Brain microvascular endothelial cell (primary cell): ENCODE measurements at regions not wholly inside any gene's neighbourhood (a gene's known extent, or its start where the extent isn't known, plus 50 kb on each side); places are given as distances from the start of the nearest gene placed in this dataset.

ENCODE experiments used
- DNase-seq: peaks from one replicate; pipeline ENCODE4 v3.0.0-alpha.2; 2020
- H3K27ac ChIP-seq: fragments of 250-450 bp; sonication (Bioruptor Pico); 2 replicates; pipeline ENCODE4 v1.5.1; 2020; ENCODE audit warnings: mild to moderate bottlenecking, moderate library complexity
- H3K27me3 ChIP-seq: fragments of 250-450 bp; sonication (Bioruptor Pico); replicated peaks from 2 replicates; pipeline ENCODE4 v1.5.1; 2020; ENCODE audit warnings: mild to moderate bottlenecking
- H3K36me3 ChIP-seq: fragments of 250-450 bp; sonication (Bioruptor Pico); replicated peaks from 2 replicates; pipeline ENCODE4 v1.5.1; 2020; ENCODE audit warnings: mild to moderate bottlenecking
- H3K4me3 ChIP-seq: 2 replicates; pipeline ENCODE4 v1.5.1; 2011; ENCODE audit warnings: low read depth, mild to moderate bottlenecking, control low read depth, low read length, moderate library complexity
- CTCF ChIP-seq: IDR thresholded peaks from 2 replicates; pipeline ENCODE4 v1.5.1; 2011; ENCODE audit warnings: low read depth, mild to moderate bottlenecking, moderate library complexity, low read length, control low read depth, inconsistent platforms; ENCODE audit errors: missing control alignments
- in situ Hi-C: cut with HindIII; loops from 2 replicates; pipeline ENCODE4 v1.10.0; 2017; ENCODE audit warnings: low sequenced_read_pairs, low pct_ligation_motif_present

DNA sequence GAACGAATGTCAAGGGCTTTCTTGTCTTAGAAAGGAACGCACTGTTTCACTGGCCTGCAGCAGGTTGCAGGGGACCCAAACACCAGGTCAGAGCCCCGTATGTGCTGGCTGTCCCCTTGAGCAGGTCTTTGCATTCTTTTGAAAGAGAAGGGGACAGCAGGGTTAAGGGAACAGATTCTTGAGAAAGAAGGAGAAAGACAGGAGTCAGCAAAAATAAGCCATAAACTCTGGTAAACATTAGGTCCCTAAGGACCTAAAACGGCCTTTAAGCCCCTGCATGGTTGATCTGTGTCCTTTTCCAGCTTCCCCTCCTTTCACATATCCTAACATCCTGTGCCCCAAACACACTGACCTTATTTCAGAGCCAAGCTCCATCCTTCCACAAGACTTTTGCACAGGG, 190.8 kb upstream of the ADRA1B start:
- Histone ChIP-seq H3K27ac (no peak overlapping the region), H3K27me3 (no peaks in the 10 kb centered on the region), H3K4me3 (no peak overlapping the region), H3K36me3 (no peaks in the 10 kb centered on the region)
- DNase-seq: no peak
- TF ChIP-seq CTCF: no peak
- in situ Hi-C loops: no loop called here

DNA sequence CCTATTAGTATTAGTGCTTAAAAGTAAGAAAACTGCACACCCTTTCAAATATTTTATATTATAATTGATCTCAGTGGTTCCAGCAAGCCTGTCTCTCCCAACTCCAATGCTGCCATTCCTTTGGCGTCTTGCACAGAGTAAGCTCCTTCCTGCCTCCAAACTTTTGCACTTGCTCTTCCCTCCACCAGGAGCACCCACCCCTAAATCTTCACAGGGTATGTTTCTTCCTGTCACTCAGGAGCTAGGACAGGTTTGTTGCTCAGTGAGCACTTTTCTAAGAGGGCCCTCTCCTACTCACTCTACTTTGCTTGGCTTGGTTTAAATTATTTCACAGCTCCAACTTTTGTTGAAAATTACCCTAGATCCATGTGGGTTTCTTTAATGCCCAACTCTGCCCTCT, 189.1 kb upstream of the ADRA1B start:
- H3K27ac ChIP-seq: no peak overlapping the region
- H3K4me3 ChIP-seq: no peak overlapping the region
- in situ Hi-C loops: no loop called here
- TF ChIP-seq CTCF: no peak
- H3K27me3 ChIP-seq: no peaks in the 10 kb centered on the region
- DNase-seq: no peak
- no peaks in the 10 kb centered on the region for H3K36me3 ChIP-seq

- Histone ChIP-seq H3K27ac (no peak overlapping the region), H3K27me3 (no peaks in the 10 kb centered on the region)
Measured at GRCh38 chr5:159730285-159730684, 186.0 kb upstream of the ADRA1B start.

GRCh38 chr5:159732220-159732619, 184.1 kb upstream of the ADRA1B start:
- DNase-seq: no peak
- in situ Hi-C loops: no loop called here
- no peak overlapping the region for H3K27ac ChIP-seq

More at GRCh38 chr5:159730285-159730684, 186.0 kb upstream of the ADRA1B start:
- H3K36me3 ChIP-seq: no peaks in the 10 kb centered on the region
- H3K4me3 ChIP-seq: no peak overlapping the region
- in situ Hi-C loops: no loop called here
- TF ChIP-seq CTCF: no peak
- no peak for DNase-seq

DNA sequence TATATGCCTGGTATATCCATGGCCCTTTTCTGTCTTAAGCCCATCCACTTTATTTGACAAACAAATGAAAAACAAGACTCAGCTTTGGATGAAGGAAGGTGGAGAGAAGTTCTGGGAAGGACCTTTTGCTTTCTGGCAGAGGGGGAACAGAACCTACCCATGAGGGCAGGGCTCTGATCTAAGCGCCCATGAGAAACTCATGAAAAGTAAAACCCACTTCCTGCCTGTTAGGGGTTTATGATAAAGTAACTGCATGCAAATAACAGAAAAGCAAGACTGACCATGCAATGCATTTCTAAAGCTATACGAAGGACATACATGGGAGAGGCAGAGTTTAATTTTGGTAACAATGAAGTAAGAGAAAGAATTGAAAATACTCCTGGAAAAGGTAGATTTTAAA, 181.9 kb upstream of the ADRA1B start:
- no peak overlapping the region for H3K27ac ChIP-seq
- DNase-seq: no peak
- no peaks in the 10 kb centered on the region for H3K27me3 ChIP-seq
- in situ Hi-C loops: no loop called here
- no peaks in the 10 kb centered on the region for H3K36me3 ChIP-seq
- H3K4me3 ChIP-seq: no peak overlapping the region
- TF ChIP-seq CTCF: no peak

More at GRCh38 chr5:159732220-159732619, 184.1 kb upstream of the ADRA1B start:
- no peak overlapping the region for H3K4me3 ChIP-seq
- TF ChIP-seq CTCF: no peak
- H3K27me3 ChIP-seq: no peaks in the 10 kb centered on the region
- H3K36me3 ChIP-seq: no peaks in the 10 kb centered on the region

DNA sequence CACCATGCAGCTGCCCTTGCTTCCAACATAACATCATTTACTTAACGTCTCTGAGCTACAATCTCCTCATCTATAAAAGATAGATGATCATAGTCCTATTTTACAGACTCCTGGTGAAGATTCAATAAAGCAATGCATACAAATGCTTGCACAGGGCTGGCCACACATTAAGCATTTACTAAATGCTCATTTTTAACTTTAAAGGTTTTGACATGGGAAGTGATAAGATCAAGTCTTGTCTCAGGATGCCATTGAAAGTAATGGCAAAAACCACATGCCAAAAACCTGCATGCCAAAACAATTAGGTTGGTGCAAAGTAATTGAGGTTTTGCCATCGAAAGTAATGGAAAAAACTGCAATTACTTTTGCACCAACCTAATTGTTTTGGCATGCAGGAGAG, 181.2 kb upstream of the ADRA1B start:
- no peak overlapping the region for H3K27ac ChIP-seq

More for the DNA sequence above, 181.2 kb upstream of the ADRA1B start:
- Histone ChIP-seq H3K36me3 (no peaks in the 10 kb centered on the region), H3K27me3 (no peaks in the 10 kb centered on the region), H3K4me3 (no peak overlapping the region)
- no peak for TF ChIP-seq CTCF
- DNase-seq: no peak
- in situ Hi-C loops: no loop called here
